Gastroesophageal sphincter (tissue), 4 donors: ENCODE measurements at regions not wholly inside any gene's neighbourhood (a gene's known extent, or its start where the extent isn't known, plus 50 kb on each side); places are given as distances from the start of the nearest gene placed in this dataset.

Experiments used
- ATAC-seq: fragments of 150-250 bp; one replicate; pipeline ENCODE4 v1.9.1; 2016; ENCODE audit warnings: mild to moderate bottlenecking, moderate library complexity
- H3K27ac ChIP-seq, 4 donors: fragments of 200-600 bp; sonication (generic) in 3 of 4; 1 replicate in 3 of 4; 2 replicates in 1 of 4; pipeline ENCODE4 v1.5.1; 2016 to 2019
- H3K27me3 ChIP-seq: fragments of 200-600 bp; sonication (generic); one replicate; pipeline ENCODE4 v1.5.1; 2019
- H3K36me3 ChIP-seq, 2 donors: fragments of 200-600 bp; sonication (generic); one replicate each; pipeline ENCODE4 v1.5.1; 2019; ENCODE audit warnings: control low read depth in 1 of 2
- H3K4me1 ChIP-seq, 3 donors: fragments of 200-600 bp; sonication (generic); 1 replicate in 2 of 3; 2 replicates in 1 of 3; pipeline ENCODE4 v1.5.1; 2016 to 2019; ENCODE audit warnings: control low read depth in 2 of 3
- H3K4me3 ChIP-seq, 2 donors: fragments of 200-600 bp; sonication (generic); one replicate each; pipeline ENCODE4 v1.5.1; 2019; ENCODE audit warnings: mild to moderate bottlenecking in 1 of 2, moderate library complexity in 1 of 2
- H3K9me3 ChIP-seq, 3 donors: fragments of 200-600 bp; sonication (generic); one replicate each; pipeline ENCODE4 v1.5.1; 2017 to 2019; ENCODE audit warnings: control low read depth in 2 of 3
- CTCF ChIP-seq, 4 experiments: fragments of 200-600 bp in 2 of 4; fragments of 450-650 bp in 2 of 4; sonication (generic) in 1 of 4; IDR thresholded peaks; one replicate each; pipeline ENCODE4 v1.5.1; 2017 to 2019; ENCODE audit warnings: antibody characterized with exemption in 4 of 4, mild to moderate bottlenecking in 2 of 4, moderate library complexity in 2 of 4
- EP300 ChIP-seq: sonication (generic); formaldehyde crosslinking; IDR thresholded peaks from one replicate; pipeline ENCODE4 v1.6.1; 2017; ENCODE audit warnings: antibody characterized with exemption, mild to moderate bottlenecking
- POLR2A ChIP-seq, 2 donors: fragments of 450-650 bp; IDR thresholded peaks; one replicate each; pipeline ENCODE4 v1.6.1; 2017; ENCODE audit warnings: antibody characterized with exemption in 2 of 2, mild to moderate bottlenecking in 2 of 2, moderate library complexity in 1 of 2
- POLR2AphosphoS5 ChIP-seq: sonication (generic); formaldehyde crosslinking; IDR thresholded peaks from one replicate; pipeline ENCODE4 v1.6.1; 2017; ENCODE audit warnings: antibody characterized with exemption
- WGBS, 2 donors: methylation state at CpG; one replicate each; pipeline ENCODE4 v1.1.5; 2018; ENCODE audit warnings: low coverage in 1 of 2; 5-methylcytosine and 5-hydroxymethylcytosine counted together

GRCh38 chr4:125082729-125083417 is 231.9 kb upstream of the FAT4 start:
- Histone ChIP-seq H3K27ac (no peak overlapping the region), H3K4me1 (no peaks in the 10 kb centered on the region), H3K9me3 (no peaks in the 10 kb centered on the region), H3K4me3 (no peak overlapping the region), H3K36me3 (no peaks in the 10 kb centered on the region), H3K27me3 (no peaks in the 10 kb centered on the region)
- ATAC-seq, result no peak
- 85 to 94% methylated on average over 4 of the region's 4 CpGs for WGBS, 2 donors
- TF ChIP-seq POLR2AphosphoS5, result no peak
- no peak for TF ChIP-seq EP300
- no peak for TF ChIP-seq POLR2A (IDR thresholded peaks at IDR 0.05)
- no peak for TF ChIP-seq CTCF (IDR thresholded peaks at IDR 0.05)

GRCh38 chr4:125072269-125072668 is 242.5 kb upstream of the FAT4 start:
- no peak overlapping the region for H3K27ac ChIP-seq
- no peak for ATAC-seq
- no peak overlapping the region for H3K4me3 ChIP-seq
- TF ChIP-seq POLR2AphosphoS5 (no peak), POLR2A (IDR thresholded peaks at IDR 0.05) (no peak), EP300 (no peak), CTCF (IDR thresholded peaks at IDR 0.05) (no peak)
- H3K27me3 ChIP-seq, result no peaks in the 10 kb centered on the region
- no peaks in the 10 kb centered on the region for H3K36me3 ChIP-seq
- H3K9me3 ChIP-seq, result no peaks in the 10 kb centered on the region
- peaks cover 0 to 10% (median 0%) of the 10 kb centered on the region in 3 donors for H3K4me1 ChIP-seq

- no peak overlapping the region for H3K4me3 ChIP-seq
- peaks cover 0 to 10% (median 0%) of the 10 kb centered on the region in 3 donors for H3K4me1 ChIP-seq
- no peak for ATAC-seq
- TF ChIP-seq EP300, result no peak
- TF ChIP-seq POLR2A (IDR thresholded peaks at IDR 0.05), result no peak
- no peak overlapping the region for H3K27ac ChIP-seq
- no peaks in the 10 kb centered on the region for H3K9me3 ChIP-seq
- no peaks in the 10 kb centered on the region for H3K27me3 ChIP-seq
- no peaks in the 10 kb centered on the region for H3K36me3 ChIP-seq
Measured at GRCh38 chr4:125070861-125071260, 243.9 kb upstream of the FAT4 start.

GRCh38 chr4:125062115-125063050 is 252.4 kb upstream of the FAT4 start:
- no peak overlapping the region for H3K4me3 ChIP-seq
- 82 to 84% methylated on average over 6 to 7 of the region's 7 CpGs for WGBS, 2 donors
- ATAC-seq, result no peak

GRCh38 chr4:125060376-125060775 is 254.4 kb upstream of the FAT4 start:
- no peaks in the 10 kb centered on the region for H3K36me3 ChIP-seq
- H3K9me3 ChIP-seq, result no peaks in the 10 kb centered on the region
- no peak for ATAC-seq
- H3K27me3 ChIP-seq, result no peaks in the 10 kb centered on the region
- no peak overlapping the region for H3K4me3 ChIP-seq
- WGBS, 2 donors, result 43 to 62% methylated on average over 1 to 2 of the region's 2 CpGs
- H3K4me1 ChIP-seq, result no peaks in the 10 kb centered on the region
- no peak for TF ChIP-seq EP300
- no peak for TF ChIP-seq POLR2AphosphoS5
- no peak for TF ChIP-seq POLR2A (IDR thresholded peaks at IDR 0.05)
- no peak for TF ChIP-seq CTCF (IDR thresholded peaks at IDR 0.05)
- H3K27ac ChIP-seq, result no peak overlapping the region

More at GRCh38 chr4:125062115-125063050, 252.4 kb upstream of the FAT4 start:
- TF ChIP-seq EP300 (no peak), CTCF (IDR thresholded peaks at IDR 0.05) (no peak), POLR2AphosphoS5 (no peak), POLR2A (IDR thresholded peaks at IDR 0.05) (no peak)
- Histone ChIP-seq H3K27ac (no peak overlapping the region), H3K27me3 (no peaks in the 10 kb centered on the region), H3K36me3 (no peaks in the 10 kb centered on the region), H3K4me1 (no peaks in the 10 kb centered on the region), H3K9me3 (no peaks in the 10 kb centered on the region)
